ENCODE measurements at regions not wholly inside any gene's neighbourhood (a gene's known extent, or its start where the extent isn't known, plus 50 kb on each side); places are given as distances from the start of the nearest gene placed in this dataset.

DNA sequence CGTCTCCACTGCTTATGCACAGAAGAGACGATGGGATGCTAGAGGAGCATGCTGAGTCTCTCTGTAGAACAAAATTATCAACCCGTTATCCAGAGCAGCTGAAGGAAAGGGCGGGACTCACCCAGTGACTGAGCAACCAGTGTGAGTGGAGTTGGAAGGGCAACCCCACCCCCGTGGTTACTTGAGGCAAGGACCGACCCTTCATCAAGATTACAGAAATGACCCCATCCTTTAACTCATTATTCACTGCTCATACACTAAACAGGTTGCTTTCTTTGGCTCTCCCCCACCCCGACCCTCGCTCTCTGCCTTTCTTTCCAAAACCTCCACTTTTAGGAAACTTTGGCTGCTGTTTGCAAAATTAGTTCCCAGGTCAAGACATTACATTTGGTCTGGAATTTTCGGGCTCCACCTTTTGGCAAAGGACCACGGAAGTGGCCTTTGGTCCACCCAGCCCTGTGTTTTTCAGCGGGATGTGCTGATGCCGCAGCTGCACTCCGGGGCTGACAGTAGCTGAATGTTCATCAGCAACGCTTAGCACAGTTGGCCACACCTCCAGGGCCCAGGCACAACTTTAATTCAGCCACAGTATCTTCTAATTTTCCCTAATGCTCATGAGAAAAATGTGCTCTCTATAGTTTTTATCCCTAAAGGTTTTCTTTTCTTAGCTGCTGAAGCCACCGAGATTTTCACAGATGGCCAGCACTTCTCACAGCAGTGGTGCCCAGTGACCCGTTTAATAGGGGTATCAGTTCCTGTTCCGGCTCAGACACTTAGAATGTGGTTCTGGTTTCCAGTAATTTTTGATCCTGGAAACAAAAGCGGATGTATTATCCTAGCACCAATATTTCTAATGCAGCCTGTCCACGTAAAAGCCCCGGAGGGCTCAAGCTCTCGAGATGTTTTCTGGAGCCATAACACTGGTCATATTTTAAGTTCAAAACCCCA is 103.6 kb upstream of the NXT1 start:
- TF ChIP-seq, protein P1, sequence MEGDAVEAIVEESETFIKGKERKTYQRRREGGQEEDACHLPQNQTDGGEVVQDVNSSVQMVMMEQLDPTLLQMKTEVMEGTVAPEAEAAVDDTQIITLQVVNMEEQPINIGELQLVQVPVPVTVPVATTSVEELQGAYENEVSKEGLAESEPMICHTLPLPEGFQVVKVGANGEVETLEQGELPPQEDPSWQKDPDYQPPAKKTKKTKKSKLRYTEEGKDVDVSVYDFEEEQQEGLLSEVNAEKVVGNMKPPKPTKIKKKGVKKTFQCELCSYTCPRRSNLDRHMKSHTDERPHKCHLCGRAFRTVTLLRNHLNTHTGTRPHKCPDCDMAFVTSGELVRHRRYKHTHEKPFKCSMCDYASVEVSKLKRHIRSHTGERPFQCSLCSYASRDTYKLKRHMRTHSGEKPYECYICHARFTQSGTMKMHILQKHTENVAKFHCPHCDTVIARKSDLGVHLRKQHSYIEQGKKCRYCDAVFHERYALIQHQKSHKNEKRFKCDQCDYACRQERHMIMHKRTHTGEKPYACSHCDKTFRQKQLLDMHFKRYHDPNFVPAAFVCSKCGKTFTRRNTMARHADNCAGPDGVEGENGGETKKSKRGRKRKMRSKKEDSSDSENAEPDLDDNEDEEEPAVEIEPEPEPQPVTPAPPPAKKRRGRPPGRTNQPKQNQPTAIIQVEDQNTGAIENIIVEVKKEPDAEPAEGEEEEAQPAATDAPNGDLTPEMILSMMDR (IDR thresholded peaks at IDR 0.05): no peak
- TF ChIP-seq POLR2A (IDR thresholded peaks at IDR 0.05) (no peak), EP300 (IDR thresholded peaks at IDR 0.05; ENCODE audit: low read depth) (no peak), POLR2AphosphoS5 (IDR thresholded peaks at IDR 0.05) (no peak)

Data from transverse colon (tissue), 4 donors.